Testis (tissue), 2 donors: ENCODE measurements at regions not wholly inside any gene's neighbourhood (a gene's known extent, or its start where the extent isn't known, plus 50 kb on each side); places are given as distances from the start of the nearest gene placed in this dataset.

Experiments
- DNase-seq: peaks from one replicate; pipeline ENCODE4 v3.0.0-alpha.2; 2019
- H3K27ac ChIP-seq, 2 donors: fragments of 200-600 bp; sonication (generic); one replicate each; pipeline ENCODE4 v1.5.1; 2019
- H3K27me3 ChIP-seq: fragments of 200-600 bp; sonication (generic); one replicate; pipeline ENCODE4 v1.5.1; 2019
- H3K36me3 ChIP-seq: fragments of 200-600 bp; sonication (generic); one replicate; pipeline ENCODE4 v1.5.1; 2017; ENCODE audit warnings: low read depth; ENCODE audit errors: missing control alignments
- H3K4me1 ChIP-seq: fragments of 200-600 bp; sonication (generic); one replicate; pipeline ENCODE4 v1.5.1; 2019
- H3K4me3 ChIP-seq, 2 donors: fragments of 200-600 bp; sonication (generic); one replicate each; pipeline ENCODE4 v1.5.1; 2017 to 2019
- H3K9me3 ChIP-seq: fragments of 200-600 bp; sonication (generic); one replicate; pipeline ENCODE4 v1.5.1; 2017
- POLR2A ChIP-seq: fragments of 450-650 bp; IDR thresholded peaks from one replicate; pipeline ENCODE4 v1.6.1; 2017; ENCODE audit warnings: antibody characterized with exemption, mild to moderate bottlenecking, moderate library complexity
- WGBS, 2 donors: methylation state at CpG; one replicate each; pipeline ENCODE4 v1.1.5; 2018; 5-methylcytosine and 5-hydroxymethylcytosine counted together
- intact Hi-C: fragments of 100-400 bp; cut with DNase I; formaldehyde crosslinking; loops from one replicate; pipeline ENCODE4 v1.15.1; 2023; ENCODE audit warnings: low total_unique reads
- TF ChIP-seq, protein P1 (sequence below), 3 experiments: fragments of 450-650 bp in 2 of 3; fragments of 200-600 bp in 1 of 3; sonication (generic) in 1 of 3; IDR thresholded peaks; one replicate each; pipeline ENCODE4 v1.5.1; 2016 to 2019; ENCODE audit warnings: antibody characterized with exemption in 3 of 3, mild to moderate bottlenecking in 2 of 3, moderate library complexity in 1 of 3

DNA sequence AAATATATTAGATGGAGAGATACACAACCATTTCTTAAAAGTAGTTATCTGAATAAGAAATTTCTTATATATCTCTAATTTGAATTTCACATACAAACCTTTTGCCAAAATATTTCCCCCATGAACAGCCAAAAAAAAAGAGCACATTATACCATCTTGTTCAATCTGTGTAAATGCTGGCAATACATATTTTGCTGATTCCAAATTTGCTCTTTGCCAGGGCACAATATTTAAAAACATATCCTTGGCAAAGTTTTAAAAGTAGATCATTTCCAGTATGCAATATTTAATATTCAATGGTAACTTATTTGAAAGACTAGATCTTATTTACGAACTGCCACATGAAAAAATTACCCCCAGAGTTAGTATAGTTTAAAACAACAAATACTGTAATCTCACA lies 204.2 kb downstream of the CBLN2 start:
- H3K4me3 ChIP-seq, result no peak overlapping the region
- intact Hi-C loops, result no loop called here
- no peak overlapping the region for H3K27ac ChIP-seq
- TF ChIP-seq POLR2A, result no peak
- TF ChIP-seq, protein P1, sequence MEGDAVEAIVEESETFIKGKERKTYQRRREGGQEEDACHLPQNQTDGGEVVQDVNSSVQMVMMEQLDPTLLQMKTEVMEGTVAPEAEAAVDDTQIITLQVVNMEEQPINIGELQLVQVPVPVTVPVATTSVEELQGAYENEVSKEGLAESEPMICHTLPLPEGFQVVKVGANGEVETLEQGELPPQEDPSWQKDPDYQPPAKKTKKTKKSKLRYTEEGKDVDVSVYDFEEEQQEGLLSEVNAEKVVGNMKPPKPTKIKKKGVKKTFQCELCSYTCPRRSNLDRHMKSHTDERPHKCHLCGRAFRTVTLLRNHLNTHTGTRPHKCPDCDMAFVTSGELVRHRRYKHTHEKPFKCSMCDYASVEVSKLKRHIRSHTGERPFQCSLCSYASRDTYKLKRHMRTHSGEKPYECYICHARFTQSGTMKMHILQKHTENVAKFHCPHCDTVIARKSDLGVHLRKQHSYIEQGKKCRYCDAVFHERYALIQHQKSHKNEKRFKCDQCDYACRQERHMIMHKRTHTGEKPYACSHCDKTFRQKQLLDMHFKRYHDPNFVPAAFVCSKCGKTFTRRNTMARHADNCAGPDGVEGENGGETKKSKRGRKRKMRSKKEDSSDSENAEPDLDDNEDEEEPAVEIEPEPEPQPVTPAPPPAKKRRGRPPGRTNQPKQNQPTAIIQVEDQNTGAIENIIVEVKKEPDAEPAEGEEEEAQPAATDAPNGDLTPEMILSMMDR (IDR thresholded peaks at IDR 0.05), result no peak
- no peak for DNase-seq
- H3K36me3 ChIP-seq, result no peaks in the 10 kb centered on the region
- no peaks in the 10 kb centered on the region for H3K4me1 ChIP-seq
- no peaks in the 10 kb centered on the region for H3K27me3 ChIP-seq
- 82 to 91% methylated on average over 1 of the region's 1 CpG for WGBS, 2 donors
- H3K9me3 ChIP-seq, result no peaks in the 10 kb centered on the region

DNA sequence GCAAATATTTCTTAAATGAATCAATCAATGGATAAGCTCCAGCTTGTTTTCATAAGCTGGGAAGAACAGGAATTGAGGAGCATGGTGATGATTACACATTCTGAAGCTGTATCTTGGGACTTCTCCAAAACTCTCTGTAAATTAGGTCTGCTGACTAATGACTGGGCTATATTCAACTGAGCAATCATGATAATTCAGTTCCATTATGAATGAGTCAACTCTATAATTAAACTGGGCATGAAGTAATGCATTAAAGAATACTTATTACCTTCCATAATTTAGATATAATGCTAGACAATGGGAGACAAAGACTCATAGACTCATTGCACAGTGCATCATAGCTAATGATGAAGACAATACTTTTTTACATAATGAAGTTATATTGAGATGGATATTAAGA lies 207.4 kb downstream of the CBLN2 start:
- TF ChIP-seq POLR2A, result no peak
- TF ChIP-seq, protein P1 (IDR thresholded peaks at IDR 0.05), result no peak
- no peak for DNase-seq
- H3K9me3 ChIP-seq, result no peaks in the 10 kb centered on the region
- no peaks in the 10 kb centered on the region for H3K27me3 ChIP-seq
- no peaks in the 10 kb centered on the region for H3K4me1 ChIP-seq
- H3K36me3 ChIP-seq, result no peaks in the 10 kb centered on the region
- no peak overlapping the region for H3K4me3 ChIP-seq
- intact Hi-C loops, result no loop called here
- no peak overlapping the region for H3K27ac ChIP-seq

DNA sequence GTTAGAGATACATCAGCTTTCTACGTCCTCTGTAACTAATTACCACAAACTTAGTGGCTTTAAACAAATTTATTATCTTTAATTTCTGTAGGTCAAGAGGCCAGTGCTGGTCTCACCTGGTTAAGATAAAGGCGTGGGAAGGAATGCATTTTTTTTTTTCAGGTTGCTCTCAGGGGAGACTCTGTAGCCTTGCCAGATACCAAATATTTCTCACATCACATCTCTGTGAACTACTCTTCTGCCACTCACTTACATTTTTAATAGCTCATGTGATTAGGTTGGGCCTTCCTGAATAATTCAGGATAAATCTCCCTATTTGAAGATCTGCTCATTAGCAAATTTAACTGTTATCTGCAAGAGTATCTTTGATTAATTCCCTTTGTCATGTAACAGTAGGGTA lies 214.6 kb downstream of the CBLN2 start:
- no peak overlapping the region for H3K27ac ChIP-seq

DNA sequence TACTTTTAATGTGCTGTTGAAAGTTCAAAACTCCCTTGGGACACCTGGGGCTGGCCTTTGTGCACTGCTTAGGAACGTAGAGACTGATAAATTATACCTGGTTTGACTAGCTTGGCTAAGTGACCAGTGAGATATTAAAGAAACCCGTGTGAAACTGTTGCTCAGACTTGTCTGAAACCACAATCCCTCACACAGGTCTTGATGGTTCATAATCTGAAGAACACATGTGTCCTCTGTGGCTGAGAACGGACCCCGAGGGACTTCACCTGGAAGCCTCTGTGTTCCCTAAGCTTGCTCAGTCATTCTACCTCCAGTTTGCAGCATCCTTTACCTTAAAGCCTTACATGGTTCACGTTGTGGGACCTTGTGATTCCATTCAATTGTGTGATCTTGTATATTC lies 218.8 kb downstream of the CBLN2 start:
- WGBS, 2 donors, result 67% methylated on average over 5 of the region's 5 CpGs
- intact Hi-C loops, result no loop called here
- no peaks in the 10 kb centered on the region for H3K27me3 ChIP-seq
- no peaks in the 10 kb centered on the region for H3K4me1 ChIP-seq
- no peak overlapping the region for H3K4me3 ChIP-seq
- TF ChIP-seq, protein P1 (IDR thresholded peaks at IDR 0.05), result no peak
- no peak for TF ChIP-seq POLR2A
- H3K36me3 ChIP-seq, result no peaks in the 10 kb centered on the region
- H3K9me3 ChIP-seq, result no peaks in the 10 kb centered on the region
- no peak overlapping the region for H3K27ac ChIP-seq
- DNase-seq, result no peak

More for the DNA sequence above, 214.6 kb downstream of the CBLN2 start:
- 60 to 66% methylated on average over 2 of the region's 2 CpGs for WGBS, 2 donors
- no peak overlapping the region for H3K4me3 ChIP-seq
- intact Hi-C loops, result no loop called here
- H3K4me1 ChIP-seq, result no peaks in the 10 kb centered on the region
- H3K9me3 ChIP-seq, result no peaks in the 10 kb centered on the region
- no peaks in the 10 kb centered on the region for H3K36me3 ChIP-seq
- H3K27me3 ChIP-seq, result no peaks in the 10 kb centered on the region
- DNase-seq, result no peak
- no peak for TF ChIP-seq POLR2A
- TF ChIP-seq, protein P1 (IDR thresholded peaks at IDR 0.05), result no peak

DNA sequence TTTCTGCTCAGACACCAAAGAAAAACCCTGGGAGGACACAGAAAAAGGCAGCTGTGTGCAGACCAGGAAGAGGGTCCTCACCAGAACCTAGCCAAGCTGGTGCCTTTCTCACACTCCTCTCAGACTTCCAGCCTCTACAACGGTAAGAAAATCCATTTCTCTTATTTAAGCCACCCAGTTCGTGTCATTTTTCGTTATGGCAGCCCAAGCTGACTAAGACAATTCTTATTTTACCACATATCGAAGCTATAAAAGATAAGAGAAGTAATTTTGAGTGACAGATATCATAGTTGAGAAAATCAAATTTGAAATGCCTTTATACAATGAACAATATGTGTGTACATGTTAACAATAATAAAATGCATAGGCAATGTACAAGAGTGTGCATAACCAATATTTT lies 219.5 kb downstream of the CBLN2 start:
- WGBS, 2 donors, result 73 to 82% methylated on average over 4 of the region's 4 CpGs
- TF ChIP-seq POLR2A, result no peak
- TF ChIP-seq, protein P1 (IDR thresholded peaks at IDR 0.05), result no peak
- DNase-seq, result no peak
- Histone ChIP-seq H3K4me1 (no peaks in the 10 kb centered on the region), H3K36me3 (no peaks in the 10 kb centered on the region), H3K9me3 (no peaks in the 10 kb centered on the region), H3K27me3 (no peaks in the 10 kb centered on the region), H3K4me3 (no peak overlapping the region), H3K27ac (no peak overlapping the region)
- intact Hi-C loops, result no loop called here
